Erythroblast (primary cell): ENCODE measurements at regions not wholly inside any gene's neighbourhood (a gene's known extent, or its start where the extent isn't known, plus 50 kb on each side); places are given as distances from the start of the nearest gene placed in this dataset.

Source experiments
- GATA1 ChIP-seq: IDR thresholded peaks from 2 replicates; pipeline ENCODE4 v1.6.1; 2011; ENCODE audit warnings: low read depth, mild to moderate bottlenecking, control low read depth, low read length, moderate library complexity
- POLR2A ChIP-seq: IDR thresholded peaks from 2 replicates; pipeline ENCODE4 v1.6.1; 2011; ENCODE audit warnings: mild to moderate bottlenecking, low read length

DNA sequence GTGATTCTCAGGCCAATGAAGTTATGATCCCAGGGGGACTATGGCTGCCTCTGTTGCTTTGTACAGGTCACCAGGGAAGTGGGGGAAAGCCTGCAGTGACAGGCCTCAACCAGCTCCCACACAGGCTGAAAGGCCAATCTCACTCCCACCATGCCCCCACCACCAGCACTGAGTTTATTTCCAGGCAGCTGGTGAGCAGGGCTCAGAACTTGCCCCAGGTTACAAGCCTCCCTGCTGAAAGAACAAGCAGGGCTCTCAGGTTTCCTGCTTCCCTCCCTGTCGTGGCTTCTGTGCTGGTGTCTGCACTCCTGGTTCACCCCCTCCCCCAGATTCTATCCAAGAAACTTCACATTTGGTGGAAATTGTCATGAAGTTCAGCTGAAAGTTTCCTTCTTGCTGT is 260.3 kb downstream of the CCDC59 start:
- TF ChIP-seq POLR2A: no peak
- no peak for TF ChIP-seq GATA1
